OCI-M1 (cell line): ENCODE measurements at regions not wholly inside any gene's neighbourhood (a gene's known extent, or its start where the extent isn't known, plus 50 kb on each side); places are given as distances from the start of the nearest gene placed in this dataset.

Source experiments
- DNase-seq: peaks from one replicate; lab custom pipeline; 2025; lab: John Stamatoyannopoulos, UW

- DNase-seq = no peak
These were observed 110.5 kb downstream of the CEBPB start for GRCh38 chr20:50301165-50301564.

GRCh38 chr20:50301712-50302111 is 111.1 kb downstream of the CEBPB start:
- DNase-seq = no peak

- DNase-seq = no peak
These were observed 111.9 kb downstream of the CEBPB start for GRCh38 chr20:50302341-50303057.

GRCh38 chr20:50303573-50304500 is 113.2 kb downstream of the CEBPB start:
- peak; percentile 46 for DNase-seq

- no peak for DNase-seq
These were observed 113.8 kb downstream of the CEBPB start for GRCh38 chr20:50304501-50304856.

GRCh38 chr20:50304923-50305635 is 114.4 kb downstream of the CEBPB start:
- no peak for DNase-seq

GRCh38 chr20:50305636-50306477 is 115.2 kb downstream of the CEBPB start:
- DNase-seq = no peak

GRCh38 chr20:50306478-50307423 is 116.1 kb downstream of the CEBPB start:
- no peak for DNase-seq

GRCh38 chr20:50308166-50308512 is 117.5 kb downstream of the CEBPB start:
- DNase-seq = no peak

GRCh38 chr20:50308513-50309279 is 118.1 kb downstream of the CEBPB start:
- peak; percentile 29 for DNase-seq

GRCh38 chr20:50309280-50309763 is 118.7 kb downstream of the CEBPB start:
- no peak for DNase-seq

- DNase-seq = no peak
These were observed 119.4 kb downstream of the CEBPB start for GRCh38 chr20:50309764-50310672.

- no peak for DNase-seq
These were observed 120.0 kb downstream of the CEBPB start for GRCh38 chr20:50310673-50311051.

- no peak for DNase-seq
These were observed 120.8 kb downstream of the CEBPB start for GRCh38 chr20:50311308-50312001.

GRCh38 chr20:50312002-50312681 is 121.5 kb downstream of the CEBPB start:
- no peak for DNase-seq

GRCh38 chr20:50312682-50313521 is 122.3 kb downstream of the CEBPB start:
- no peak for DNase-seq

GRCh38 chr20:50313522-50313820 is 122.8 kb downstream of the CEBPB start:
- no peak for DNase-seq
